AG04450 (cell line): ENCODE measurements at regions not wholly inside any gene's neighbourhood (a gene's known extent, or its start where the extent isn't known, plus 50 kb on each side); places are given as distances from the start of the nearest gene placed in this dataset.

Experiments used
- CTCF ChIA-PET: fragments of 300-600, 350-600 bp; formaldehyde crosslinking; extraction: SDS; loops from one replicate; lab custom pipeline; 2022; ENCODE audit warnings: antibody characterized with exemption, inconsistent platforms; lab: Charles Lee
- POLR2A ChIA-PET: fragments of 350-600 bp; formaldehyde crosslinking; extraction: SDS; loops from one replicate; lab custom pipeline; 2021; ENCODE audit warnings: antibody characterized with exemption, inconsistent platforms; lab: Yijun Ruan, JAX
- DNase-seq: peaks from one replicate; pipeline ENCODE4 v3.0.0-alpha.2; 2011; ENCODE audit warnings: low read depth, low spot score
- H3K27ac ChIP-seq: one replicate; pipeline ENCODE4 v1.5.1; 2012; ENCODE audit warnings: low read depth, low read length, control low read depth
- H3K27me3 ChIP-seq: one replicate; pipeline ENCODE4 v1.6.0; 2012; ENCODE audit warnings: low read length; ENCODE audit not compliant: control insufficient read depth, insufficient read depth
- H3K4me3 ChIP-seq: 2 replicates; pipeline ENCODE4 v1.5.1; 2011; ENCODE audit warnings: mild to moderate bottlenecking, low read depth, low read length, control low read depth
- H3K9me3 ChIP-seq: 2 replicates; pipeline ENCODE4 v1.5.1; 2012; ENCODE audit warnings: low read length; ENCODE audit not compliant: control insufficient read depth, insufficient read depth
- TF ChIP-seq, protein P1 (sequence below): IDR thresholded peaks from 2 replicates; pipeline ENCODE4 v1.5.1; 2011; ENCODE audit warnings: low read depth, low read length, control low read depth, inconsistent platforms

DNA sequence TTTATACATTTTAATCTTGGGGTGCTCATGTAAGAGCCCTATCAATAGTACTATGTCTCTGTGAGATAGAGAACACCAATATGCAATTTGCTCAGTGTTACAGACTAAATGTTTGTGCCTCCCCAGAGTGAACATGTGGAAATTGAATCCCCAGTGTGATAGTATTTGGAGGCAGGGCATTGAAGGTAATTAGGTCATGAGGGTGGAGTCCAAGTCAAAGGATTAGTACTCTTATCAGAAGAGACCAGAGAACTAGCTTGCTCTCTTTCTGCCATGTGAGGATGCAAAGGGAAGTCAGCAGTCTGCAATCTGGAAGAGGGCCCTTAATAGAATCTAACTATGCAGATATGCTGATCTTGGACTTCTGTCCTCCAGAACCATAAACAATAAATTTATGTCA lies 1317.0 kb downstream of the STIM2 start:
- Histone ChIP-seq H3K27me3 (no peaks in the 10 kb centered on the region), H3K4me3 (no peak overlapping the region), H3K27ac (no peak overlapping the region), H3K9me3 (no peaks in the 10 kb centered on the region)
- TF ChIP-seq, protein P1, sequence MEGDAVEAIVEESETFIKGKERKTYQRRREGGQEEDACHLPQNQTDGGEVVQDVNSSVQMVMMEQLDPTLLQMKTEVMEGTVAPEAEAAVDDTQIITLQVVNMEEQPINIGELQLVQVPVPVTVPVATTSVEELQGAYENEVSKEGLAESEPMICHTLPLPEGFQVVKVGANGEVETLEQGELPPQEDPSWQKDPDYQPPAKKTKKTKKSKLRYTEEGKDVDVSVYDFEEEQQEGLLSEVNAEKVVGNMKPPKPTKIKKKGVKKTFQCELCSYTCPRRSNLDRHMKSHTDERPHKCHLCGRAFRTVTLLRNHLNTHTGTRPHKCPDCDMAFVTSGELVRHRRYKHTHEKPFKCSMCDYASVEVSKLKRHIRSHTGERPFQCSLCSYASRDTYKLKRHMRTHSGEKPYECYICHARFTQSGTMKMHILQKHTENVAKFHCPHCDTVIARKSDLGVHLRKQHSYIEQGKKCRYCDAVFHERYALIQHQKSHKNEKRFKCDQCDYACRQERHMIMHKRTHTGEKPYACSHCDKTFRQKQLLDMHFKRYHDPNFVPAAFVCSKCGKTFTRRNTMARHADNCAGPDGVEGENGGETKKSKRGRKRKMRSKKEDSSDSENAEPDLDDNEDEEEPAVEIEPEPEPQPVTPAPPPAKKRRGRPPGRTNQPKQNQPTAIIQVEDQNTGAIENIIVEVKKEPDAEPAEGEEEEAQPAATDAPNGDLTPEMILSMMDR: no peak
- no peak for DNase-seq
- POLR2A ChIA-PET: no interaction called here
- CTCF ChIA-PET: no interaction called here

DNA sequence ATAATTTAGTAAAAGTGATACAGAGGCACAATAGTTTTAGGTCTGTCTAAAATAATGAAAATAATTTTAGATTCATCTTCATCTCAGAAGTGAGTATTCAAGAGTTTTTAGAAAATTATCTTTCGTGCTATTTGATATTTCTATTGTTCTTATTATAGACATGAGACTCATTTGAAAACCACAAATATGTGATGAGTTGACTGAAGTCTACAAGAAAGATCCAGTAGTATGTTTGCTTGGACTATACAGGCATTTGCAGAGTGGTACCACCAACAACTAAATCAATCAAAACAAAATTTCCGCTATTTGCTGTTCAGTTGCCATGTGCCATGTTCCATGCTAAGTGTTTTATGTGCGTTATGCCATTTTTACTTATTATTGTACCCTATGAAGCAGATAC lies 1318.5 kb downstream of the STIM2 start:
- Histone ChIP-seq H3K4me3 (no peak overlapping the region), H3K27me3 (no peaks in the 10 kb centered on the region), H3K27ac (no peak overlapping the region), H3K9me3 (no peaks in the 10 kb centered on the region)
- TF ChIP-seq, protein P1: no peak
- POLR2A ChIA-PET: no interaction called here
- CTCF ChIA-PET: interaction anchor here (0.9 kb wide), 1 partner anchor 10 kb away, joined by 3 read pairs; no protein-coding TSS in a partner anchor
- no peak for DNase-seq

DNA sequence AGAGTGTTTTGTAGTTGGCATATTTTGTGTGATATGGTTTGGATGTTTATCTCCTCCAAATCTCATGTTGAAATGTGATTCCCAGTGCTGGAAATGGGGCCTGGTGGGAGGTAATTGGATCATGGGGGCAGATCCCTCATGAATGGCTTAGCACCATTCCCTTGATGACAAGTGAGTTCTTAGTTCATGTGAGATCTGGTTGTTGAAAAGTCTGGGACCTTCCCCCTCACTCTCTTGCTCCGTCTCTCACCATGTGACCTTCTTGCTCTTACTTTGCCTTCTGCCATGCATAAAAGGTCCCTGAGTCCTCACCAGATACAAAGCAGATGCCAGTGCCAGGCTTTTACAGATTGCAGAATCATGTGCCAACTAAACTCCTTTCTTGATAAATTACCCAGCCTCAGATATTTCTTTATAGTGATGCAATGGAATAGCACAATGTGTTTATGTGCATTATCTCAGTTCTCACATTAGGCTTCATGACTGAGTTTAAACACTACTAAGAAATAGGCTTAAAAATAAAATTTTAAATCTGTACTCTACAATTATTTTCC lies 1348.8 kb downstream of the STIM2 start:
- ChIA-PET CTCF (no interaction called here), POLR2A (no interaction called here)
- TF ChIP-seq, protein P1: no peak
- no peak overlapping the region for H3K4me3 ChIP-seq
- H3K9me3 ChIP-seq: no peaks in the 10 kb centered on the region
- H3K27ac ChIP-seq: no peak overlapping the region
- no peak for DNase-seq
- no peaks in the 10 kb centered on the region for H3K27me3 ChIP-seq

DNA sequence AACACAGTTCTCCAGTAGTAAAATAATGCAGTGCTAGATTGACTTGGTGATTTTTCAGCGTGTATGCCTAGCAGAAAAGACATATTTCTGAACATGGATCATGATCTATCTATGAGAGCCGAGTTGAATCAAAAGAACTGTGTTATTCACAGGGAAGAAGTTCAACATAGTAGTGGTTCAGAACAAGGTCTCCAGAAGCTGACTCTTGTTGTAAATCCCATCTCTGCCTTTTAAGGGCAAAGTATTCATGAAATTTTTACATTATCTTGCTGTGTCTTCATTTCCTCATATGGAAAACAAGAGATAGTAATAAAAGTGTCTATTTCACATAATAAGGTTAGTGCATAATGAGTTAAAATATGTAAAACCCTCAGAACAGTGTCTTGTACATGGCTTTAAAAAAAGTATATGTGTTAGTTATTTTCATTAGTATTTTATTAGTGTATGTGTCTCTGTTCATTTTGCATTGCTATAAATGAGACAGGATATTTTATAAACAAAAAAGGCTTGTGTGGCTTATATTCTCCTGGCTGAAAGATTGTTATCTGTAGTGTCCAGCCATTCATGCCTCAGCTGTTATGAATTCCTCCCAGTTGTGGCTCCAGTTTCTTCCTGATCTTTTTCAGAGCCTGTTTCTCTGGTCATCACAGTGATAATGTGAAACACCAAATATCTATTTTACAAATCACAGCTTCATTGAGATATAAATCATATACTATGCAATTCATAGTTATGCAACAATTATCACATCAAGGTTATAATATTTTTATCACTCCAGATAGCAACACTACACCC lies 1351.2 kb downstream of the STIM2 start:
- DNase-seq: no peak
- CTCF ChIA-PET: no interaction called here
- Histone ChIP-seq H3K27ac (no peak overlapping the region), H3K4me3 (no peak overlapping the region), H3K27me3 (no peaks in the 10 kb centered on the region), H3K9me3 (no peaks in the 10 kb centered on the region)
- TF ChIP-seq, protein P1: no peak
- POLR2A ChIA-PET: no interaction called here

DNA sequence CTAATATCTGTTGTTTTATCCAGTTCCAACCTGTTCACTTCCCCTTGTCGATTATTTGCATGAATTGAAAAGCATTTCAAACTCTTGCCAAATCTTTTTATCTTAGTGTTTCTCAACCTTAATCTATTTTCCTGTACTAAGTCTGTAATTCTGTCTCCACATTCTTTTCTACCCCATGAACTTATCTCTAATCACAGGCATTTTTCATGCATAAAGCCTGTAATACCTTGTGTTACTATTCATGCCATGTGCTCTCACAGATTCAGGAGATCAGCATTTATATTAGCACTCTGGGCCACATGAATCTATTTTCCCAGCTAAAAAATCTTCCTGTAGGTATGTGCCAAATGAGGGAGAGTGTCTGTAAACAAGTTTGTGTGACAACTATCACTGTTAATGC lies 1360.9 kb downstream of the STIM2 start:
- ChIA-PET POLR2A (no interaction called here), CTCF (no interaction called here)
- Histone ChIP-seq H3K9me3 (no peaks in the 10 kb centered on the region), H3K27ac (no peak overlapping the region), H3K27me3 (no peaks in the 10 kb centered on the region), H3K4me3 (no peak overlapping the region)
- no peak for DNase-seq
- TF ChIP-seq, protein P1: no peak
